Heart left ventricle (tissue), 13 donors: ENCODE measurements at regions not wholly inside any gene's neighbourhood (a gene's known extent, or its start where the extent isn't known, plus 50 kb on each side); places are given as distances from the start of the nearest gene placed in this dataset.

ENCODE experiments used
- CTCF ChIP-seq, 12 donors: fragments of 200-600 bp; sonication (generic) in 4 of 12; IDR thresholded peaks; one replicate each; pipeline versions ENCODE4 v1.5.0 to v1.8.0; 2018 to 2022; ENCODE audit warnings: antibody characterized with exemption in 12 of 12, mild to moderate bottlenecking in 5 of 12
- POLR2A ChIP-seq, 2 donors: fragments of 450-650 bp; IDR thresholded peaks; one replicate each; pipeline ENCODE4 v1.6.1; 2017; ENCODE audit warnings: antibody characterized with exemption in 2 of 2, mild to moderate bottlenecking in 2 of 2, moderate library complexity in 2 of 2
- donor health status: ischemic (EF 13 %, LVEDD 7.1; RV severe dilation, severe dysfunction).
- donor health status: DM: no; HTN: yes; CAD: no.
- donor health status: DM: no; HTN: no; CAD: no.
- donor health status: ischemic (EF 25% LVEDD 6.9; RV normal size, moderate dysfunction).
- donor health status: ischemic (EF 25% LVEDD 5.7; RV mildly dilated, moderate dysfunction).
- donor health status: ischemic (EF 35%, LVEDD 5.7; RV mildly dilated, moderate dysfunction).
- donor health status: nonischemic (EF 11% LVEDD 7.7; RV severe dilation, severe dysfunction).
- donor health status: DM: yes; HTN: yes; CAD: no.
- donor health status: PGD.
- donor health status: ischemic (EF 29% LVEDD 5.4; RV normal size, mild dysfunction).
- donor health status: nonischemic (EF 23%, LVEDD 6.1; RV moderate dilation, normal function).

- no peak for TF ChIP-seq CTCF (IDR thresholded peaks at IDR 0.05)
- TF ChIP-seq POLR2A (IDR thresholded peaks at IDR 0.05), result no peak
These were observed 283.1 kb downstream of the HLX start for GRCh38 chr1:221162352-221162751.
